Stomach (tissue), 4 donors: ENCODE measurements at regions not wholly inside any gene's neighbourhood (a gene's known extent, or its start where the extent isn't known, plus 50 kb on each side); places are given as distances from the start of the nearest gene placed in this dataset.

ENCODE experiments used
- CTCF ChIP-seq, 7 experiments: fragments of 450-650 bp in 4 of 7; fragments of 200-600 bp in 3 of 7; sonication (generic) in 3 of 7; IDR thresholded peaks; one replicate each; pipeline ENCODE4 v1.5.1; 2016 to 2019; ENCODE audit warnings: antibody characterized with exemption in 7 of 7, control low read depth in 2 of 7, mild to moderate bottlenecking in 1 of 7
- EP300 ChIP-seq: sonication (generic); formaldehyde crosslinking; IDR thresholded peaks from one replicate; pipeline ENCODE4 v1.6.1; 2017; ENCODE audit warnings: antibody characterized with exemption
- POLR2A ChIP-seq, 4 donors: fragments of 450-650 bp; IDR thresholded peaks; one replicate each; pipeline ENCODE4 v1.6.1; 2016; ENCODE audit warnings: antibody characterized with exemption in 4 of 4, control low read depth in 2 of 4, mild to moderate bottlenecking in 1 of 4, moderate library complexity in 1 of 4
- POLR2AphosphoS5 ChIP-seq, 3 donors: sonication (generic); formaldehyde crosslinking; IDR thresholded peaks; one replicate each; pipeline ENCODE4 v1.6.1; 2016; ENCODE audit warnings: antibody characterized with exemption in 3 of 3

GRCh38 chr11:50394017-50394416 lies 361.3 kb downstream of the OR4C45 start:
- TF ChIP-seq CTCF (IDR thresholded peaks at IDR 0.05) = no peak
- TF ChIP-seq POLR2AphosphoS5 (IDR thresholded peaks at IDR 0.05) = no peak
- no peak for TF ChIP-seq POLR2A (IDR thresholded peaks at IDR 0.05)
- TF ChIP-seq EP300 = no peak
